HepG2 (cell line): ENCODE measurements at regions not wholly inside any gene's neighbourhood (a gene's known extent, or its start where the extent isn't known, plus 50 kb on each side); places are given as distances from the start of the nearest gene placed in this dataset.

Experiments used
- ATAC-seq: fragments of 200-7000 bp; cut with Tn5 transposase; 3 replicates; pipeline ENCODE4 v1.9.1; 2020; ENCODE audit warnings: mild to moderate bottlenecking, moderate library complexity
- BruUV-seq: library from RNA; stranded (reverse); fragments of 400-500 nt; replicated peaks from 2 replicates; lab custom pipeline; 2021; lab: Mats Ljungman, UMichigan
- CTCF ChIA-PET: fragments of 300-600 bp; formaldehyde crosslinking; extraction: SDS; loops from one replicate; lab custom pipeline; 2021; ENCODE audit warnings: low total read pairs, inconsistent platforms, low intra/inter-chr PET ratio; lab: Yijun Ruan, JAX
- POLR2A ChIA-PET: fragments of 350-600 bp; sonication (Branson Sonifier 250); formaldehyde crosslinking; loops from one replicate; lab custom pipeline; 2020; ENCODE audit warnings: antibody characterized with exemption, inconsistent platforms; lab: Yijun Ruan, JAX
- DNase-seq: peaks from one replicate; pipeline ENCODE4 v3.0.0-alpha.2; 2015; ENCODE audit warnings: low spot score
- FAIRE-seq: peaks from 3 replicates; lab custom pipeline; 2011; peaks lifted over from hg19 to GRCh38; lab: Jason Lieb, UNC
- H2AFZ ChIP-seq: one replicate; pipeline ENCODE4 v1.6.1; 2011; ENCODE audit warnings: low read length, inconsistent platforms
- H3K27ac ChIP-seq: fragments of 300-600 bp; 3 replicates; pipeline ENCODE4 v1.8.0; 2011; ENCODE audit warnings: mixed run types, mild to moderate bottlenecking, mixed read lengths, low read length, inconsistent platforms; ENCODE audit not compliant: insufficient read depth; ENCODE audit errors: extremely low read length
- H3K27me3 ChIP-seq, 2 experiments: fragments of 200-600 bp in 1 of 2; 2 replicates in 1 of 2; 3 replicates in 1 of 2; pipeline versions ENCODE4 v1.6.0 to v1.8.0; 2011; ENCODE audit warnings: low read length in 2 of 2, mild to moderate bottlenecking in 2 of 2, moderate library complexity in 2 of 2, inconsistent platforms in 1 of 2; ENCODE audit not compliant: insufficient read depth in 2 of 2, control insufficient read depth in 1 of 2
- H3K36me3 ChIP-seq, 2 experiments: fragments of 200-600 bp in 1 of 2; replicated peaks in 1 of 2; 2 replicates in 1 of 2; 3 replicates in 1 of 2; pipeline versions ENCODE4 v1.5.1 to v1.8.0; 2011; ENCODE audit warnings: low read length in 2 of 2, inconsistent platforms in 1 of 2; ENCODE audit not compliant: insufficient read depth in 2 of 2, control insufficient read depth in 1 of 2
- H3K4me1 ChIP-seq: 2 replicates; pipeline ENCODE4 v1.5.1; 2012; ENCODE audit warnings: low read length, inconsistent platforms; ENCODE audit not compliant: insufficient read depth
- H3K4me2 ChIP-seq: 2 replicates; pipeline ENCODE4 v1.6.0; 2011; ENCODE audit warnings: low read depth, low read length, inconsistent platforms
- H3K4me3 ChIP-seq, 3 experiments: fragments of 200-600 bp in 1 of 3; sonication (generic), shearing (Covaris generic) in 1 of 3; replicated peaks in 1 of 3; 2 replicates each; pipeline ENCODE4 v1.5.1; 2011 to 2016; ENCODE audit warnings: low read length in 3 of 3, inconsistent platforms in 2 of 3, low read depth in 2 of 3, mild to moderate bottlenecking in 2 of 3, control low read depth in 1 of 3, mixed read lengths in 1 of 3; ENCODE audit not compliant: insufficient read depth in 1 of 3
- H3K79me2 ChIP-seq: one replicate; pipeline ENCODE4 v1.6.1; 2011; ENCODE audit warnings: low read length, inconsistent platforms; ENCODE audit not compliant: insufficient read depth
- H3K9ac ChIP-seq: 2 replicates; pipeline ENCODE4 v1.6.0; 2011; ENCODE audit warnings: mild to moderate bottlenecking, low read depth, low read length, inconsistent platforms; ENCODE audit not compliant: insufficient read depth
- H3K9me3 ChIP-seq: 2 replicates; pipeline ENCODE4 v1.5.1; 2012; ENCODE audit warnings: mild to moderate bottlenecking, low read length
- H4K20me1 ChIP-seq: 2 replicates; pipeline ENCODE4 v1.6.0; 2011; ENCODE audit warnings: inconsistent platforms, mild to moderate bottlenecking, low read length, moderate library complexity; ENCODE audit not compliant: insufficient read depth
- ETV6 ChIP-seq: sonication (generic); formaldehyde crosslinking; conservative IDR thresholded peaks from 2 replicates; pipeline ENCODE4 v1.4.0; 2020; ENCODE audit warnings: missing genetic modification reagents
- WGBS: methylation state at CpG from one replicate; pipeline ENCODE4 v1.1.6; 2017; ENCODE audit warnings: low lambda C conversion rate; 5-methylcytosine and 5-hydroxymethylcytosine counted together
- in situ Hi-C: cut with HindIII; loops from 2 replicates; pipeline ENCODE4 v1.10.0; 2017; ENCODE audit warnings: low pct_unique_long_range_greater_than_20kb; ENCODE audit not compliant: extremely low pct_ligation_motif_present
- intact Hi-C: fragments of 100-400 bp; cut with micrococcal nuclease; formaldehyde crosslinking; loops from one replicate; pipeline ENCODE4 v1.10.0; 2022; ENCODE audit not compliant: unreplicated experiment
- TF ChIP-seq, protein P1 (sequence below): sonication (generic); formaldehyde crosslinking; IDR thresholded peaks from 2 replicates; pipeline ENCODE4 v1.5.1; 2020; ENCODE audit warnings: missing genetic modification reagents, mild to moderate bottlenecking, borderline replicate concordance
- TF ChIP-seq, protein P2 (sequence below): sonication (generic); formaldehyde crosslinking; IDR thresholded peaks from 2 replicates; pipeline ENCODE4 v1.9.0; 2021; ENCODE audit warnings: mild to moderate bottlenecking, missing genetic modification reagents

GRCh38 chr14:66434464-66434863 is 51.7 kb upstream of the CCDC196 start:
- POLR2A ChIA-PET, result no interaction called here
- no peak for ATAC-seq

More at GRCh38 chr14:66434464-66434863, 51.7 kb upstream of the CCDC196 start:
- H3K9me3 ChIP-seq, result peaks cover 7% of the 10 kb centered on the region
- no TSS peak for BruUV-seq
- intact Hi-C loops (no loop called here), in situ Hi-C loops (no loop called here)
- H3K4me2 ChIP-seq, result no peak overlapping the region
- TF ChIP-seq, protein P1, sequence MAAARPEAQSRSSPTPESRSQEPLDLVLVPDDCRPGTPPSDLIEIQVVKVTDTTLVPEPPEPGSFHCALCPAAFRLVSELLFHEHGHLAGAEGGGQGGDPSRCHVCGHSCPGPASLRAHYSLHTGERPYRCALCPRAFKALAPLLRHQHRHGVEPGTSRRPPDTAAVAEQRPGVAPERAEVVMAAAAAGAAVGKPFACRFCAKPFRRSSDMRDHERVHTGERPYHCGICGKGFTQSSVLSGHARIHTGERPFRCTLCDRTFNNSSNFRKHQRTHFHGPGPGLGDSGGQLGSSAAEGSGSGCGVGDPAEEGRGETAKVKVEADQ (CRISPR knock-in tag), result no peak
- TF ChIP-seq ETV6 (CRISPR knock-in tag), result no peak
- TF ChIP-seq, protein P2, sequence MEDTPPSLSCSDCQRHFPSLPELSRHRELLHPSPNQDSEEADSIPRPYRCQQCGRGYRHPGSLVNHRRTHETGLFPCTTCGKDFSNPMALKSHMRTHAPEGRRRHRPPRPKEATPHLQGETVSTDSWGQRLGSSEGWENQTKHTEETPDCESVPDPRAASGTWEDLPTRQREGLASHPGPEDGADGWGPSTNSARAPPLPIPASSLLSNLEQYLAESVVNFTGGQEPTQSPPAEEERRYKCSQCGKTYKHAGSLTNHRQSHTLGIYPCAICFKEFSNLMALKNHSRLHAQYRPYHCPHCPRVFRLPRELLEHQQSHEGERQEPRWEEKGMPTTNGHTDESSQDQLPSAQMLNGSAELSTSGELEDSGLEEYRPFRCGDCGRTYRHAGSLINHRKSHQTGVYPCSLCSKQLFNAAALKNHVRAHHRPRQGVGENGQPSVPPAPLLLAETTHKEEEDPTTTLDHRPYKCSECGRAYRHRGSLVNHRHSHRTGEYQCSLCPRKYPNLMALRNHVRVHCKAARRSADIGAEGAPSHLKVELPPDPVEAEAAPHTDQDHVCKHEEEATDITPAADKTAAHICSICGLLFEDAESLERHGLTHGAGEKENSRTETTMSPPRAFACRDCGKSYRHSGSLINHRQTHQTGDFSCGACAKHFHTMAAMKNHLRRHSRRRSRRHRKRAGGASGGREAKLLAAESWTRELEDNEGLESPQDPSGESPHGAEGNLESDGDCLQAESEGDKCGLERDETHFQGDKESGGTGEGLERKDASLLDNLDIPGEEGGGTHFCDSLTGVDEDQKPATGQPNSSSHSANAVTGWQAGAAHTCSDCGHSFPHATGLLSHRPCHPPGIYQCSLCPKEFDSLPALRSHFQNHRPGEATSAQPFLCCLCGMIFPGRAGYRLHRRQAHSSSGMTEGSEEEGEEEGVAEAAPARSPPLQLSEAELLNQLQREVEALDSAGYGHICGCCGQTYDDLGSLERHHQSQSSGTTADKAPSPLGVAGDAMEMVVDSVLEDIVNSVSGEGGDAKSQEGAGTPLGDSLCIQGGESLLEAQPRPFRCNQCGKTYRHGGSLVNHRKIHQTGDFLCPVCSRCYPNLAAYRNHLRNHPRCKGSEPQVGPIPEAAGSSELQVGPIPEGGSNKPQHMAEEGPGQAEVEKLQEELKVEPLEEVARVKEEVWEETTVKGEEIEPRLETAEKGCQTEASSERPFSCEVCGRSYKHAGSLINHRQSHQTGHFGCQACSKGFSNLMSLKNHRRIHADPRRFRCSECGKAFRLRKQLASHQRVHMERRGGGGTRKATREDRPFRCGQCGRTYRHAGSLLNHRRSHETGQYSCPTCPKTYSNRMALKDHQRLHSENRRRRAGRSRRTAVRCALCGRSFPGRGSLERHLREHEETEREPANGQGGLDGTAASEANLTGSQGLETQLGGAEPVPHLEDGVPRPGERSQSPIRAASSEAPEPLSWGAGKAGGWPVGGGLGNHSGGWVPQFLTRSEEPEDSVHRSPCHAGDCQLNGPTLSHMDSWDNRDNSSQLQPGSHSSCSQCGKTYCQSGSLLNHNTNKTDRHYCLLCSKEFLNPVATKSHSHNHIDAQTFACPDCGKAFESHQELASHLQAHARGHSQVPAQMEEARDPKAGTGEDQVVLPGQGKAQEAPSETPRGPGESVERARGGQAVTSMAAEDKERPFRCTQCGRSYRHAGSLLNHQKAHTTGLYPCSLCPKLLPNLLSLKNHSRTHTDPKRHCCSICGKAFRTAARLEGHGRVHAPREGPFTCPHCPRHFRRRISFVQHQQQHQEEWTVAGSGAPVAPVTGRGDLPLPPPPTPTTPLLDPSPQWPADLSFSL (CRISPR knock-in tag), result no peak
- CTCF ChIA-PET, result no interaction called here
- H3K4me1 ChIP-seq, result no peaks in the 10 kb centered on the region
- H2AFZ ChIP-seq, result no peak overlapping the region
- no peak overlapping the region for H3K27ac ChIP-seq
- DNase-seq, result no peak
- no peak for FAIRE-seq
- H3K36me3 ChIP-seq, result no peaks in the 10 kb centered on the region
- H3K9ac ChIP-seq, result no peak overlapping the region
- no peak overlapping the region for H3K4me3 ChIP-seq
- H4K20me1 ChIP-seq, result no peaks in the 10 kb centered on the region
- 3% methylated on average over 2 of the region's 2 CpGs for WGBS
- H3K79me2 ChIP-seq, result no peaks in the 10 kb centered on the region
- no peaks in the 10 kb centered on the region for H3K27me3 ChIP-seq
